ENCODE measurements at regions not wholly inside any gene's neighbourhood (a gene's known extent, or its start where the extent isn't known, plus 50 kb on each side); places are given as distances from the start of the nearest gene placed in this dataset.

DNA sequence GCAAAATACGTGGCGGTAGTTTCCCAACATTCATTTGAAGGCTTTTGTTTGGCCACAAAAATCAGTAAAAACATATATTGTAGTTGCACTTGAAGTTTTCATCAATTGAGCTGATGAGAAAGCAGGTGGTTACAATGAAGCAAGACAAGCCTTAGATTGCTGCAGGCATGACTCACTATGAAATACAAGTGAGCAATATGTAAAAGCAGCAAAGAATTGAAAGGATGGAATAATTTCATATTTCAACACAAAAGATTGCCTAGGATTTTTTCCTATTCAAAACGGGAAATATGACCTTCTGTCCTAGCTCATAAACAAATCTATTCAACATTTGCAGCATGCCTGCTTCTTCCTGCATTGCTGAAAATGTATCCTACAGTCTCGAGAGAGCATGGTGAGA is 190.9 kb upstream of the BANK1 start:
- no peak for TF ChIP-seq CTCF (IDR thresholded peaks at IDR 0.05; ENCODE audit: insufficient read depth, low read depth, low read length, missing control alignments)
- no peak overlapping the region for H3K4me3 ChIP-seq (ENCODE audit: low read depth, low read length)
- DNase-seq (ENCODE audit: low read depth) = no peak

- peak; percentile 46 for DNase-seq (ENCODE audit: low read depth)
- no peak overlapping the region for H3K4me3 ChIP-seq (ENCODE audit: low read depth, low read length)
Observed at GRCh38 chr4:101596781-101597552, 193.6 kb upstream of the BANK1 start.

GRCh38 chr4:101594588-101594987 is 195.9 kb upstream of the BANK1 start:
- H3K4me3 ChIP-seq (ENCODE audit: low read depth, low read length) = no peak overlapping the region
- DNase-seq (ENCODE audit: low read depth) = no peak
- TF ChIP-seq CTCF (IDR thresholded peaks at IDR 0.05; ENCODE audit: insufficient read depth, low read depth, low read length, missing control alignments) = no peak

More at GRCh38 chr4:101596781-101597552, 193.6 kb upstream of the BANK1 start:
- TF ChIP-seq CTCF (IDR thresholded peaks at IDR 0.05; ENCODE audit: insufficient read depth, low read depth, low read length, missing control alignments) = peak; percentile 47

DNA sequence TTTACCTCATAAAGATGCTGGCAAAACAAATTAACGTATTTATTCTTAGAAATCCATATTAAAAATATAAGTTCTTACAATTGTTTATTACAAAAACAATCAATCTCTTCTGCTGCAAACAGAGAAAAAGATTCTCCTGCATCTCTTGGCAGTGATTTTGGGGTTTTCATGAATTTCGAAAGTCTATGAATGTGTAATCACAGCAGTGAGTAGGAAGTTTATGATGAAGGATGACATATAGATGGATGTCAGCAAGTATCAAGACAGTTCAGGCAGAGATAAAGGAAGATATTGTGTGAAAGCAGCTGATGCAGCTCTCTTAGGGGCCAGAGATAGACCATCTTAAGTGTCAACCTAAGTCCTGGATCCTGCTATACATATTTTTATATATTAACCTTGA is 196.9 kb upstream of the BANK1 start:
- no peak overlapping the region for H3K4me3 ChIP-seq (ENCODE audit: low read depth, low read length)
- no peak for DNase-seq (ENCODE audit: low read depth)
- no peak for TF ChIP-seq CTCF (IDR thresholded peaks at IDR 0.05; ENCODE audit: insufficient read depth, low read depth, low read length, missing control alignments)

- no peak for TF ChIP-seq CTCF (IDR thresholded peaks at IDR 0.05; ENCODE audit: insufficient read depth, low read depth, low read length, missing control alignments)
- DNase-seq (ENCODE audit: low read depth) = no peak
- no peak overlapping the region for H3K4me3 ChIP-seq (ENCODE audit: low read depth, low read length)
Observed at GRCh38 chr4:101584306-101584705, 206.2 kb upstream of the BANK1 start.

GRCh38 chr4:101563126-101563525 is 215.8 kb upstream of the PPP3CA start:
- DNase-seq (ENCODE audit: low read depth) = no peak
- TF ChIP-seq CTCF (IDR thresholded peaks at IDR 0.05; ENCODE audit: insufficient read depth, low read depth, low read length, missing control alignments) = no peak
- H3K4me3 ChIP-seq (ENCODE audit: low read depth, low read length) = no peak overlapping the region

DNA sequence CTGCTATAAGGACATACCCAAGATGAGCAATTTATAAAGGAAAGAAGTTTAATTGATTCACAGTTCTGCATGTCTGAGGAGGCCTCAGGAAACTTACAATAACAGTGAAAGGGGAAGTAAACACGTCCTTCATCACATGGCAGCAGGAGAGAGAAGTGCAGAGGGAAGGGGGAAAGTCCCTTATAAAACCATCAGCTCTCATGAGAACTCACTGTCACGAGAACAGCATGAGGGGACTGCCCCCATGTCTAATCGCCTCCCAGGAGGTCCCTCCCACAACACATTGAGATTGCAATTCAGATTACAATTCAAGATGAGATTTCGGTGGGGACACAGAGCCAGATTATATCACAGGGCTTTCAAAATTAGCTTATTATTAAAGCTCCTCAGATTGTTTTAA is 209.5 kb upstream of the PPP3CA start:
- DNase-seq (ENCODE audit: low read depth) = peak; percentile 3
- no peak overlapping the region for H3K4me3 ChIP-seq (ENCODE audit: low read depth, low read length)
- TF ChIP-seq CTCF (IDR thresholded peaks at IDR 0.05; ENCODE audit: insufficient read depth, low read depth, low read length, missing control alignments) = no peak

Data from GM12865 (cell line).